ENCODE measurements at regions not wholly inside any gene's neighbourhood (a gene's known extent, or its start where the extent isn't known, plus 50 kb on each side); places are given as distances from the start of the nearest gene placed in this dataset.

- TF ChIP-seq CTCF (conservative IDR thresholded peaks at IDR 0.05; ENCODE audit: low read depth, low read length) (no peak), EZH2 (IDR thresholded peaks at IDR 0.05; ENCODE audit: borderline replicate concordance, low read depth, low read length, poor library complexity, severe bottlenecking) (no peak)
Measured at GRCh38 chr22:27004434-27004833, 347.0 kb downstream of the MIAT start.

Measured in A673 (cell line).